GM12872 (cell line): ENCODE measurements at regions not wholly inside any gene's neighbourhood (a gene's known extent, or its start where the extent isn't known, plus 50 kb on each side); places are given as distances from the start of the nearest gene placed in this dataset.

Experiments used
- CTCF ChIP-seq: IDR thresholded peaks from 3 replicates; pipeline ENCODE4 v1.5.1; 2011; ENCODE audit warnings: low read depth, mild to moderate bottlenecking, low read length, moderate library complexity; ENCODE audit not compliant: insufficient read depth

- no peak for TF ChIP-seq CTCF
Observed at GRCh38 chr14:106069804-106070625, 543.6 kb downstream of the TMEM121 start.

GRCh38 chr14:106080922-106081321 lies 554.5 kb downstream of the TMEM121 start:
- TF ChIP-seq CTCF: no peak

DNA sequence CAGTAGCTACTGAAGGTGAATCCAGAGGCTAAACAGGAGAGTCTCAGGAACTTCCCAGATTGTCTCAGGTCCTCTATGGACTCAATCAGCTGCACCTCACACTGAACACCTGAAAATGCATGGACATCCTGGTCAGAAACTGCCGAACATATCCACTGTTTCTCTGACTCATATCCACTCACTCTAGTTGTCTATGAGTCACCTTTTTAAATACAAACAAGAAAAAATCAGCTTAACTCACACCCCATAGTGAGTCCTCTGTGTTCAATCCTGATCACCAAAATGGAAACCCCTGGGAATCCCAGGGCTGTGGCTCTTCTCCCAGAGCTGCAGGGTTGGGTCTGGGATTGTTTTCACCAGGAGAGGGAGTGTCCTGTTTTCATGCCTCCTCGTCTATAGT lies 556.7 kb downstream of the TMEM121 start:
- no peak for TF ChIP-seq CTCF

DNA sequence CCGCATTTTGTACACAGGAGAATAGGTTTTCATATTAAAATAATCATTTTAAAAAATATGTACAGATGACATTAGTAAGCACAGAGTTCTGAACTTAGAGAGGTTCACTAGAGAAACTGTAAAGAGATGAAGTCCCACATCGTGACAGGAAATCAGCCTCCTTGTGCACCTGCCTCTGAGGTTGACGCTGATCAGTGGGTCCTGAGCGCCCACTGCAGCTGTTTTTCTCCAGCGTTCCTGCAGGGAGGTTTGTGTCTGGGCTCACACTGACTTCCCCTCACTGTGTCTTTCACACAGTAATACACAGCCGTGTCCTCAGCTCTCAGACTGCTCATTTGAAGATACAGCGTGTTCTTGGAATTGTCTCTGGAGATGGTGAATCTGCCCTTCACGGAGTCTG lies 561.5 kb downstream of the TMEM121 start:
- TF ChIP-seq CTCF: no peak

- TF ChIP-seq CTCF: no peak
Observed at GRCh38 chr14:106094654-106095189, 568.3 kb downstream of the TMEM121 start.

GRCh38 chr14:106107703-106108102 lies 581.3 kb downstream of the TMEM121 start:
- TF ChIP-seq CTCF: no peak

- TF ChIP-seq CTCF: no peak
Observed at GRCh38 chr14:106109337-106109736, 583.0 kb downstream of the TMEM121 start.
